ENCODE measurements at regions not wholly inside any gene's neighbourhood (a gene's known extent, or its start where the extent isn't known, plus 50 kb on each side); places are given as distances from the start of the nearest gene placed in this dataset.

- TF ChIP-seq POLR2A (IDR thresholded peaks at IDR 0.05; ENCODE audit: low read depth, low read length) (no peak), TAF1 (IDR thresholded peaks at IDR 0.05; ENCODE audit: low read depth, low read length) (no peak), POLR2AphosphoS5 (IDR thresholded peaks at IDR 0.05; ENCODE audit: low read depth, low read length) (no peak), PAX5 (IDR thresholded peaks at IDR 0.05; ENCODE audit: insufficient read depth, low read length, severe bottlenecking) (no peak)
Measured at GRCh38 chr2:220041447-220041846, 414.0 kb downstream of the SLC4A3 start.
